Skin epidermis (tissue), 12 donors: ENCODE measurements at regions not wholly inside any gene's neighbourhood (a gene's known extent, or its start where the extent isn't known, plus 50 kb on each side); places are given as distances from the start of the nearest gene placed in this dataset.
A peak's percentile ranks its signal among the peaks of the same experiment; 100 is the strongest.

Experiments used
- H3K27ac ChIP-seq, 21 experiments: fragments of 200-600 bp; sonication (generic) in 11 of 21; one replicate each; pipeline ENCODE4 v1.5.0; 2020; ENCODE audit warnings: mild to moderate bottlenecking in 3 of 21, inconsistent platforms in 2 of 21, moderate library complexity in 2 of 21
- H3K4me3 ChIP-seq, 7 experiments: fragments of 200-600 bp; sonication (generic) in 2 of 7; one replicate each; pipeline ENCODE4 v1.5.0; 2020; ENCODE audit warnings: inconsistent platforms in 2 of 7, mild to moderate bottlenecking in 2 of 7, moderate library complexity in 1 of 7

DNA sequence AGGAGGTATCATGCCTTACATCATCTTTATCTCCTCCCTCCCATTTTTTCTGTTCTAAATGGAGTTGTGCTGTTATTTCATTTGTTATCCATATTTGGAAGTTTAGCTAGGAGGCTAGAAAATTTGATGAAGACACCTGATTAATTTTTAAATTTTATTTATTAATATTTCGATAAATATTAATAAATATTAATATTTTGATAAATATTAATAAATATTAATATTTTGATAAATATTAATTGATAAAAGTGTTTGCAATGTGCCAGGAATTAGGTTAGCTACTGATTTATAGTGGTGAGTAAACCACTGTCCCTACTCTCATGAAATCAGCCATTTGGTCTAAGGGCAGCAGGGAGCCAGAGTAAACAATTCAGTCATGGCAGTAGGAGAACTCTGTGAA, 161.4 kb downstream of the GNAT3 start:
- Histone ChIP-seq H3K4me3 (no peak overlapping the region), H3K27ac (no peak overlapping the region)

DNA sequence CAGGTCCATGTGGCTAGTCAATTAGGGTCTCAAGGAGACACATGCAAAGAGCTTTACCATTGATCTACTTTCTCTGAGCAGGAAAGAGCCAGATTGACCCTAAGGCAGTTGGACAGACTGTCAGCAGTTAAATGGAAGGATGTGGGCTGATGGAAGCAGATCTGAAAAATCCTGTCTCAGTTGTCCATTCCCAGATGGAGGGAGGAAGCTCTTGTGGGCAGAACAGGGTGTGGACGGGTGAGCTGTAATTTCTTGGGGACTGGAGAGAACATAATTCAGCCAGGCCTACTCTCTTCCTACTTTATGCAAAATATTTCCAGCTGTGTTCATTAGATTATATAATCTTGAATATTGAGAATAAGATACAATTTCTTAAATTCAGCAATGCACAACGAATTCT, 163.6 kb downstream of the GNAT3 start:
- Histone ChIP-seq H3K4me3 (no peak overlapping the region), H3K27ac (peak overlapping the region in 2 of 21 experiments; percentile 13 to 56)

DNA sequence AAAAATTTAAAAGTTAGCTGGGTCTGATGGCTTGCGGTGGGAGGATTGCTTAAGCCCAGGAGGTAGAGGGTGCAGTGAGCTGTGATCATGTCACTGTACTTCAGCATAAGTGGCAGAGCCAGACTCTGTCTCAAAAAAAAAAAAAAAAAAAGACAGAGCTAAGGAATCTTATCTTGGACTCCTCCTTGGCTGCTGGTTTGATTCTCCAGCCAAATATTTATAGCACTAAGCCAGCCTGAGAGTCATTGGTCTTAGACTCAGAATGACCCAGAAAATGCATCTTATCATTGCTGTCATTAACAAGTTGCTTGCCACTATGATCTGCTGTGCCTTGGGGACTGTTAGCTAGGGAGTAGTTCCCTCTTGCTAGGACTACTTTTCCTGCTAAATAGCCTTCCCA, 164.7 kb downstream of the GNAT3 start:
- Histone ChIP-seq H3K27ac (peak overlapping the region in 1 of 21 experiments; percentile 45), H3K4me3 (no peak overlapping the region)

DNA sequence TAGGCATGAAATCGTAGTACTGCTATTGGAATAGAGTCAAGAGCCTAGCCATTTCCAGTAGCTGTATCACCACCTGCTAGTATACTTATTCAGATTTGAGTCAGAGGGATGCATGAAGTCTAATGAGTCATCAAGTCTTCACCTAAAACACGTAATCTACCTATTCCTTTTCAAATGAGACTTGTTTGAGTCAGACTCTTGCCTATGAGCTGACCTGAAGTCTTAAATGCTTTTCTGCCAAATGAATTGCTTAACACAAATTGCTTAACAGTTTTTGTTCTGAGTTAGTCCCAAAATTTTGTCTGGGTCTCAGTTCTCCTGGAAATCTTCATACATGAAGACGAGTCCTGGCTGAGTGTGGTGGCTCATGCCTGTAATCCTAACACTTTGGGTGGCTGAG, 165.2 kb downstream of the GNAT3 start:
- no peak overlapping the region for H3K4me3 ChIP-seq
- peak overlapping the region in 1 of 21 experiments; percentile 45 for H3K27ac ChIP-seq

DNA sequence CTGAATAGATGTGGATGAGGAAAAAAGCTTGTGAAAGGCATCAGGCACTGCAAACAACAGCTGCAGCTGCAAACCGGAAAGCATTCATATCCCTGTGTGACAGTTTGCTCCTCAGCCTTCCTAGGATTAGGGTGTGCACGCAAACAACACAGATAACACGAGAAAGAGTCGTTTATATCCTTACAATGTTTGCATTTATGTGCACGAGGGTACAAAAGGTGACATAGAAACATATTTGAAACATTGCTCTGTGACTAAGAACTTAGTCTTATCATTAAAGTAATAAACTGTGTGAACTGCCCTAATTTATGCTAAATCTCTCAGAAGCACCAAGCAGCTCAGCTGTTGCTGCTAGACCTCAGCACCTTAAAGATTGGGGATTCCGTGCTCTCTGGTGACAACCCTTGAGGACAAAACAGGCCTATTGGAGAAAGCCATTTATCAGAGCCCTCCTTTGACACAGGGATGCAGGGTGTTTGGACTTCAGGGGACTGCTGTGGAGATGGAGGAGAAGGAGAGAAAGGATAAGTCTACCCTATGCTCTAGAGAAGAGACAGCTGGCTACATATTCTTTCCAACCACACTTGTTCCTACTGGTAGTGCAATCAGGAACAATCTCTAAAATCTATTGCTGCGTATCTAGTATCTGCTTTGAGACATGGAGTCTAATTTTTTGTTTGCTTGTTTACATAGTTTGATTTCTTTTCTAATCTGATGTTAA, 176.2 kb downstream of the GNAT3 start:
- Histone ChIP-seq H3K27ac (no peak overlapping the region), H3K4me3 (no peak overlapping the region)

DNA sequence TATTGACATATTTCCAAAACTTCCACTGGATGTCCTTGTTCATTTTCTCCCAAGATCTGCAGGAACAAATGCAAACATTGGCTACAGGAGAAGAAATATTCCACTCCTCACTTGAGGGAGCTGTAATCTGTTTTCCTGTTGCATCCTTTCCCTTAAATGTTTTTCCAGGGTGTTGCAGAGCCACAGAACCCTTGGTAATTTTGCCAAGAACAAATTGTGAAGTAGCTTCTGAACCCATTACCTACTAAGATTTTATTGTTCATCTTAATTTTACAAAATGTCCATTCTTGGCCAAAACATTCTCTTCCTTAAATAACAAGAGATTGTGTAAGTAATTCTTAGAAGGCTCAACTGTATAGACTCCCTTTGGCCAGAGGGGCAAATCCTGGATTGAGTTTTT, 177.0 kb downstream of the GNAT3 start:
- Histone ChIP-seq H3K4me3 (no peak overlapping the region), H3K27ac (no peak overlapping the region)

DNA sequence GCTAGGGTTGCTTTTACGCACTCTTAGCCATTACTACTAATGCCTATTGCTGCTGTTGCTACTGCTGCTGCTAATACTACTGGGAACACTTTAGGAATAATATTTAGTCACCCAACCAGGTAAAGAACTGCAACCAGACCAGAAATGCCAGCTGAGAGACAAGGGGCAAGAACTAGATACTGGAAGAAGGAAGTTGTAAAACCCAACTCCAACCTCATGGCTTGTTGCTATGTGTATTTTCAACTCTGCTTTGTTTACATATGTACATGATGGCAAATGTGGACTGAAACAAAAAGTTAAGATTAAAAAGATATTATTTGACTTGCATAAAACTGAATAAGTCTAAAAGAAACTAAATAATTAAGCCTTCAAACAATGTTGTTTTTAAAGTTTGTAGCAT, 177.7 kb downstream of the GNAT3 start:
- no peak overlapping the region for H3K27ac ChIP-seq
- no peak overlapping the region for H3K4me3 ChIP-seq

DNA sequence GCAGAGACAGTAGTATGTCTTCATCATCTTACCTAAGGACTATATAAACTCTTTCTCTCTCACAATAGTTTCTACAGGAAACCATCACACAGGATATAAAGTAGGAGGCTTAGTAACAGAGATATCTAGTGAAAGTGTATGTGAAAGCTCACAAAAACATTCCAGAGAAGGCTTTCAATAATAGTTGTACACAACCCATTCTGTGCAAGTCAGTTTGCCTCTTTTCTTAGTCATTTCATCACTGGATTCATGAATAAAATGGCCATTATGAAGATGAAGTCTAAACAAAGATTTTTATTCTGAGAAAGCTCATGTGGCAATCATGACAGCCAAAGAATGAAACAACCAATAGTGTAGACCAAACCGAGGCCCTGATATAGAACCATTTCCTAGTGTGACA, 178.8 kb downstream of the GNAT3 start:
- Histone ChIP-seq H3K27ac (no peak overlapping the region), H3K4me3 (no peak overlapping the region)

DNA sequence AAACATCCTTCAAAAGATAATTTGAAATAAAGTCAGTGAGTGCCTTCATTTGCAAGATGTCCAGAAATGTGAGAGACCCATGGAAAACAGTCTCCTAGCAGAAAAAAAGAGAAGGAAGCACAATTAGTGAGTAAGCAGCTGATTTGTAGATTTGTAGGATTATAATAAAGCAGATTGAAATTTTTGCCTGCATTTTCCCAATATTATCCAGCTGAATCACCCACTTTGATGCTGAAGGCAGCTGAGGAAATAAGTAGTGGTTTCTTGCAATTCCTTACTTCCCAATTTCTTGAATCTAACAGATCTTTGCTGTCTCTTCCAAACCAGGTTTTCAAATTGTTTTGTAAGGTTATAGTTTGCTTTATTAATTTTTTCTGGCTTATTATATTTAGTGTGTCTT, 181.4 kb downstream of the GNAT3 start:
- no peak overlapping the region for H3K4me3 ChIP-seq
- H3K27ac ChIP-seq: no peak overlapping the region

DNA sequence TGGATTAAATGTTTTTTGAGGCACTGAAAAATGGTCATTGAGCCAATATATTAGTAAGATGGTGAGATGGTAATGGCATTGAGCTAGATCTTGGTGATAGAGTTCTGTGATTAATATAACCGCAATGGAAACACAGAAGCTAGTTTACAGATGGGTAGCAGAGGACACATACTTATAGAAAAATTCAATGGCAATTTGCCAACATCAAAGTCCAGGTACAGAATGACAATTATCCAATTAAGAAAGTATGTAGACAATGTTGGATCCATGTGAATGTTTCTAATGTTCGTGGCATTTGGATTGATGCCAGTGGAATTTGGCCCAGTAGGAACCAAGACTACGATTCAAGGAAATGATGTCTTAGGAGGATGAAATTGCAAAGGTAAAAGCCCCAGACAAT, 187.8 kb downstream of the GNAT3 start:
- Histone ChIP-seq H3K4me3 (no peak overlapping the region), H3K27ac (no peak overlapping the region)

DNA sequence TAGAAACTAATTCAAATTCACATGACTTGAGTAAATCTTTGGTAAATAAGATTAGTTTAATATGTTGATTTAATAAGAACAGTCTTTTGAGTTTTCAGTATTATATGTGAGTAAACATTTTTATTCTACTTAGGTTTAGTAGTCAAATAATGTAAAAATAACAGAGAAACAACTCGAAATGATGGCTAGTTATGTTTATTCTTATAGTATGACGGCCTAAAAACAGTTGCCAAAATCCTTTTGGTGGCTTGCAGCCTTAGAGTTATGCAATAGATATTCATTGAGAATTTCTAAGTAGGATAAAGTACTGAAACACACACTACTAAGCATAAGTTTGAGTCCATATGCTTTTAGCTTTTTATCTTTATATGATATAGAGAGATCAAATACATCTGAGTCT, 184.8 kb downstream of the GNAI1 start:
- Histone ChIP-seq H3K27ac (no peak overlapping the region), H3K4me3 (no peak overlapping the region)

DNA sequence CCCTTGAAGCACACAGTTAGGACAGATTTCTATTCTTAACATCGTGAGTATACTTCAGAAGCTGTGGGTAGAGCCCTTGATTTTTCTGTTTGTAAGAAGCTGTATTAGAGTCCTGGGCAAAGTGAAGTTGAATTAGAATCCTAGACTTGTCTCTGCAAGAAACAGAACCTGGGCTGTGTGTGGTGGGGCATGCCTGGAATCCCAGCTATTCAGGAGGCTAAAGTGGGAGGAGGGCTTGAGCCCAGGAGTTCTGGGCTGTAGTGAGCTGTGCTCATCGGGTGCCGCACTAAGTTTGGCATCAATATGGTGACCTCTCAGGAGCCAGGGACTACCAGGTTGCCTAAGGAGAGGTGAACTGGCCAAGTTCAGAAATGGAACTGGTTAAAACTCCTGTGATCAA, 183.4 kb downstream of the GNAI1 start:
- H3K4me3 ChIP-seq: no peak overlapping the region
- no peak overlapping the region for H3K27ac ChIP-seq

DNA sequence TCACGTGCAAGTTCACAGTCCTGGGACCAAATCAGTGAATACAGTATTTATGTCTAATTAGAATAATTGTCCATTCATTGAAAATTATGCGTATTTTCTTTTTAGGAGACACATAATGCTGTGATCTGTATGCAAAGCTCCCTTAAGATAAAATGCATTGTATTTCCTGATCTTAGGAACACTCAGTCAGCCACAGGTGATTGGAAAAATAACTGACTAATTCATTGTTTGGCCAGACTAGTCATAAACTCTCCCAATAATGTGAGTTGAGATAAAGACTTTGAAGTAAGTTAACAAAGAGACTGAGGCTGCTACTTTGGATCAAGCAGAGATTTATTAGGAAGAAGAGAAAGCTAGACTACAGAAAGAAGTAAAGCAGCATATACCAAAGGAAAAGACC, 182.2 kb downstream of the GNAI1 start:
- no peak overlapping the region for H3K4me3 ChIP-seq
- H3K27ac ChIP-seq: no peak overlapping the region

DNA sequence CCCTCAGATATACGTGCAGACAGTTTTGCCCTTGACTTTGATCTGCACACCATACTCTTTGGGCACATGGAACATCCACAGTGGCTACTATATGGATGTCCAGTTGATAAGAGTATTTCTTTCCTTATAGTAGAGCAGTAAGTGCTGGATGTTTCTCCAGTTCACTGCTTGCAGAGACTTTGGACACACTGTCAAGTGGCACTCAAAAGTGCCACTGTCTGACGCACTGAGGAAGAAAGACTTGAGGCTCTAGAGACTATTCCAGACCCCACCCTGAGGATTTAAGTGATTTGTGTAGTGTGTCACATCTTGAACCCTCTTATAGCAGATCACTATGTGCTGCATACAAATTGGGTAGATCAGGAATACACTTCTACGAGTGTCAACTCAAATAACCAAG, 179.1 kb downstream of the GNAI1 start:
- no peak overlapping the region for H3K27ac ChIP-seq
- no peak overlapping the region for H3K4me3 ChIP-seq

DNA sequence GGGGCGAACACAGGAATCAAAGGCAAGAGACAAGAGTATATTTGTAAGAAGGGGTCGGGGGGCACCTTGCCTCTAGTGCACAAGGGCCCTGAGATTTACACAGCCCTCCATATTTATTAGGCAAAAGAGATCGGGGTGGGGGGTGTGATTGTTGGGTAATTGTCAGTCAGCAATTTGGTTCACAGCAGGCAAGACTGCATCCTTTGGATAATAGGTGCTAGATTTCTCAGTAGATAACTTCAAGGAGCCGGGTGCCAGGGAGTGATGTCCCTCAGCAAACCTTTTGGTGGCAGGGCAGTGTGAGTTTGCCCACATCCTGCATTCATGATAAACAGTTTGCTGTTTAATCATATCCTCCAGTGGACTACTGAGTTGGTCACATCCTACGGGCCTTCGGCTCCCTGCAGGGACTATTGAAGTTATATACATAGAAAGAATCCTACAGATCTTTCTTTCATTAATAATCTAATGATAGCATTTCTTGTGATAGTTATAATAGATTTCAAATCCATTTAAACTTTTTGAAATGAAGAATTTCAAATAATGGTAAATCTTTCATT, 178.5 kb downstream of the GNAI1 start:
- Histone ChIP-seq H3K4me3 (no peak overlapping the region), H3K27ac (no peak overlapping the region)

DNA sequence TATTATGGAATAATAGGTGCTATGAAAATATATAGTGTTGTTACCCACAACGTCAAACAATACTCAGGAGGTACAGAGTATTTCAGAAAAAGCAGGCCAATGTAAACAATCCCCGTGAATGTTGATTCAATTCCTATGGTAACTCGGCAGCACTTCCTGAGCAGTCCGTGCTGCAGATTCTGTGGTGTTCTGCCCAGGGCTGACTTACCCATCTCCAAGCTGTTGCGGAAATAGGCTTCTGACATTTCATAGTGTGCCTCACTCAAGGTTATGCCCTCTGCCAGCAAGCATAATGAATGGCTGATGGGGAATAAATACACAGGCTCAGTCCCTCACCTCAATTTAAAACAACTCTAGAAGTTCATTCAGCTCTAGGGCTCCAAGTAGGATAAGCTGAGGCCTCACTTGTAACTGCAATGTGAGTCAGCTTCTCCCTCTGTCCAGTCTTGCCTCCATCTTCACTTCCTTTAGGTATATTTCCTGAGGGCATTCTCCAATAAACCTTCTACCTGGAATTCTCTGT, 177.6 kb downstream of the GNAI1 start:
- H3K27ac ChIP-seq: no peak overlapping the region
- H3K4me3 ChIP-seq: no peak overlapping the region

DNA sequence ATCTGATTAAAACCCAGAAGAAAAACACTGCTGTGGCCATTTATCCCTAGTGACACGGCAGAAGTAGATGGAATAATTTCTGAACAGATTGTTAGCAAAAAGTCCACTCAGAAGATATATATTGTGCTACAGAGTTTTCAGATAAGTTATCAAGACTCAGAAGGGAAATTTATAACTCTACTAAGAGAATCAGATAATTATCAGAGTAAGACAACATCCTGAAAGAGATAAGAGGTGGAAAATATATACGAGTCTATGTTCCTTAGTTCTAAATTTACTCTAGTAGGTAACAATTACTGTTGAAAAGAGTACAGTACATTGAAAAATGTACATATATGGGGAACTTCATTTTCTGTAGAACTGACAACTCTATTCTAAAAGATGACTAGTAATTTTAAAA, 176.7 kb downstream of the GNAI1 start:
- H3K4me3 ChIP-seq: no peak overlapping the region
- H3K27ac ChIP-seq: no peak overlapping the region

DNA sequence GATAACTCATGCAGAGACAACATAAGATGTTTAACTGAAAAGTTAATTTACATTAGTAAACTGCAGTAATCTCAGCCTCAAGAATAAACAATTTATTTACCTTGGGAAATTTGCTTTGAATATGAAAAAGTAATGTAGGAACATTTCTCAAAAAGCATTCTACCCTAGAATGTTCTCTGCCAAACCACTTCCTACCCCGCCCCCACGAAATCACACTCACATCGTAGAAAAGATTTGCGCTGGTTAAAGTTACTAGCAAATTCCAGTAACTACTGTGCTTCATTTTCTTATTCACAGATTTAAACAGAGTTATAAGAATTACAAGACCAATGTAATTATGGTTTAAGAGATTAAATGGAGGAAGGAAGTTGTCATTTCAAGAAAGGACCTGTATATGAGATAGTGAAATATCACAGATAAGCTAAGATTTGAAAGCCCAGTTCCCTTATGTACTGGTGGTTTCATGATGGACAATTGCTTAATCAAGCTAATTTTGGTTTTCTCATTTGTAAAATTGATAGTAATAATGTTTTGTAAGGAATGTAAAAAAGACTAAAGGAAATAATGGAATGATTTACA, 175.4 kb downstream of the GNAI1 start:
- Histone ChIP-seq H3K4me3 (no peak overlapping the region), H3K27ac (no peak overlapping the region)

DNA sequence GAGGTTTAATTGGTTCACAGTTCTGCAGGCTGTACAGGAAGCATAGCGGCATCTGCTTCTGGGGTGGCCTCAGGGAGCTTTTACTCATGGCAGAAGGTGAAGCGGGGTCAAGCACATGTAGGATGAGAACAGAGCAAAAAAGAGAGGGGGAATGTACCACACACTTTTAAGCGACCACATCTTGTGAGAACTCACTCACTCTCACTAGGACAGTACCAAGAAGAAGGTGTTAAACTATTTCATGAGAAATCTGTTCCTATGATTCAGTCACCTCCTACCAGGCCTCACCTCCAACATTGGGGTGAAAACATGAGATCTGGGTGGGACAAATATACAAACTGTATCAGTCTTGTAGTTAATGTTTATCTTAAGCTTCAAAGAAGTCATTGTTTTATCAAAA, 174.7 kb downstream of the GNAI1 start:
- Histone ChIP-seq H3K4me3 (no peak overlapping the region), H3K27ac (no peak overlapping the region)

DNA sequence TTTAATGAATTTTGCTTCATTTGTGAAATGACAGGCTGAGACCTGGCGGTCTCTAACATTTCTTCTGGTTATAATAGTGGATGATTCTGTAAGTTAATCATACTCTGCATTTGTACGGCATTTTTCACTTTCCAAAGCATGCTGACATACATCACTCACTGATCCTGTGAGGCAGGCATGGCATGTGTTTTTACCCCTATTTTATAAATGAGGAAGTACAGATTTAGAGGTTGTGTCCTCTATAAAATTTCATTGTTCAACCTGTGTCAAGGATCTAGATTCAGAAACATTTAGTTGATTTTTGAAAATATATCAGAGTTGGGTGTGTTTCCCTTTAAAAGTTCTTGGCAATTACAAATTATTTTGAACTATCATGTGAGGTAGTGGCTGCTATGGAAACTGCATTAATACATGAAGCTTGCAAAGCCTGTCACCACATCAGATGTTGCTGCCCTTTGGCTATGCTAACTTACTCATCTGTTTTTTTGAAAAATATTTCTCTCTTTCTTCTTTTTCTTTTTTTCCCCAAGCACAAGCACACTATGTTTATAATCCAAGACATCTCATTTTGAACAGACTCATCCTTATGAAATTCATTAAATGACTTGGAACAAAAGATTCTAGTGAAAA, 172.7 kb downstream of the GNAI1 start:
- H3K27ac ChIP-seq: peak overlapping the region in 1 of 21 experiments; percentile 37
- no peak overlapping the region for H3K4me3 ChIP-seq

DNA sequence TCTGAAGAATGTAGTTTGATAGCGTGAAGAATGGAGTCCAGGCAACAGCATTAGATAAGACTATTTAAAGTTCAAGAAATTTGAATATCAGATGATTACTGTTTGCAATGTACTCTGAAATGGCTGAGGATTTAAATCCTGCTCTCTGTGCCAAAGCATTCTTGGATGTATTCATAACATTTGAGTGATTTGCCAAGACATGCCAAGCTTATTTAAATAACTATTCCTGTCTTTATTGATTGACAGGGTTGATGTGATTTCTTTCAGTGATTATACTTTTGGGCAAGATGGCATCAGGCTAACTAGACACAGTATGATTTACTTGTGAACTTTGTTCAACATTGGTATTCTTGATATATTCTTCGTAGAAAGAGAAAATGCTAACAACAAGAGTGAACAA, 168.7 kb downstream of the GNAI1 start:
- no peak overlapping the region for H3K4me3 ChIP-seq
- H3K27ac ChIP-seq: no peak overlapping the region
